Stimulated activated naive B cell treated with anti-CD40 and anti-IgM and Interleukin-4, amounts not matched to agents 10 μg/mL and 1 μg/mL and 100 μg/mL, for 72 hours (primary cell): ENCODE measurements at regions not wholly inside any gene's neighbourhood (a gene's known extent, or its start where the extent isn't known, plus 50 kb on each side); places are given as distances from the start of the nearest gene placed in this dataset.

ENCODE experiments used
- ATAC-seq, 2 donors: fragments of 150-1000 bp; cut with Tn5 transposase; replicated peaks; 2 replicates each; pipeline ENCODE4 v1.10.0; 2021; ENCODE audit warnings: moderate library complexity in 1 of 2
- DNase-seq: peaks from one replicate; pipeline ENCODE4 v3.0.0; 2021
- H3K27ac Mint-ChIP-seq: one replicate; pipeline ENCODE4 v1.8.0; 2022; ENCODE audit warnings: mild to moderate bottlenecking, mixed read lengths
- H3K27me3 Mint-ChIP-seq, 2 donors: one replicate each; pipeline ENCODE4 v1.8.0; 2022; ENCODE audit warnings: mixed read lengths in 2 of 2
- H3K36me3 Mint-ChIP-seq, 2 donors: one replicate each; pipeline ENCODE4 v1.8.0; 2022; ENCODE audit warnings: mixed read lengths in 2 of 2, mild to moderate bottlenecking in 1 of 2
- H3K4me1 Mint-ChIP-seq, 2 donors: one replicate each; pipeline ENCODE4 v1.8.0; 2022; ENCODE audit warnings: mixed read lengths in 2 of 2, mild to moderate bottlenecking in 1 of 2
- H3K4me3 Mint-ChIP-seq, 2 donors: one replicate each; pipeline ENCODE4 v1.8.0; 2022; ENCODE audit warnings: mild to moderate bottlenecking in 2 of 2, mixed read lengths in 2 of 2, moderate library complexity in 1 of 2
- H3K9me3 Mint-ChIP-seq, 2 donors: one replicate each; pipeline ENCODE4 v1.8.0; 2022; ENCODE audit warnings: mixed read lengths in 2 of 2, mild to moderate bottlenecking in 1 of 2

GRCh38 chr3:148420242-148420641 is 277.5 kb upstream of the AGTR1 start:
- ATAC-seq (no peak), DNase-seq (no peak)
- no peaks in the 10 kb centered on the region for H3K27me3 Mint-ChIP-seq
- no peaks in the 10 kb centered on the region for H3K36me3 Mint-ChIP-seq
- peaks cover 1 to 3% of the 10 kb centered on the region in 2 donors for H3K9me3 Mint-ChIP-seq
- no peak overlapping the region for H3K4me3 Mint-ChIP-seq
- H3K27ac Mint-ChIP-seq: no peak overlapping the region
- no peaks in the 10 kb centered on the region for H3K4me1 Mint-ChIP-seq

GRCh38 chr3:148428862-148429605 is 268.7 kb upstream of the AGTR1 start:
- DNase-seq (no peak), ATAC-seq (no peak)
- Mint-ChIP-seq H3K27me3 (no peaks in the 10 kb centered on the region), H3K27ac (no peak overlapping the region), H3K9me3 (peaks cover 2 to 4% of the 10 kb centered on the region in 2 donors), H3K4me1 (no peaks in the 10 kb centered on the region), H3K36me3 (no peaks in the 10 kb centered on the region), H3K4me3 (no peak overlapping the region)

- H3K4me1 Mint-ChIP-seq: no peaks in the 10 kb centered on the region
- H3K27me3 Mint-ChIP-seq: no peaks in the 10 kb centered on the region
- DNase-seq (no peak), ATAC-seq (no peak)
- no peaks in the 10 kb centered on the region for H3K36me3 Mint-ChIP-seq
- no peak overlapping the region for H3K27ac Mint-ChIP-seq
- no peak overlapping the region for H3K4me3 Mint-ChIP-seq
- H3K9me3 Mint-ChIP-seq: peaks cover 4% of the 10 kb centered on the region in 2 donors
These were observed 264.0 kb upstream of the AGTR1 start for GRCh38 chr3:148433665-148434064.

GRCh38 chr3:148435534-148435933 is 262.2 kb upstream of the AGTR1 start:
- no peak overlapping the region for H3K4me3 Mint-ChIP-seq
- no peaks in the 10 kb centered on the region for H3K27me3 Mint-ChIP-seq
- no peaks in the 10 kb centered on the region for H3K4me1 Mint-ChIP-seq
- H3K9me3 Mint-ChIP-seq: peaks cover 4% of the 10 kb centered on the region in 2 donors
- H3K36me3 Mint-ChIP-seq: no peaks in the 10 kb centered on the region
- no peak for DNase-seq
- no peak for ATAC-seq
- no peak overlapping the region for H3K27ac Mint-ChIP-seq

GRCh38 chr3:148439254-148439822 is 258.4 kb upstream of the AGTR1 start:
- Mint-ChIP-seq H3K27ac (no peak overlapping the region), H3K36me3 (no peaks in the 10 kb centered on the region), H3K27me3 (no peaks in the 10 kb centered on the region)

GRCh38 chr3:148441191-148441590 is 256.5 kb upstream of the AGTR1 start:
- Mint-ChIP-seq H3K27ac (no peak overlapping the region), H3K36me3 (no peaks in the 10 kb centered on the region), H3K9me3 (peaks cover 0 to 1% of the 10 kb centered on the region in 2 donors), H3K4me1 (no peaks in the 10 kb centered on the region), H3K4me3 (no peak overlapping the region), H3K27me3 (no peaks in the 10 kb centered on the region)
- ATAC-seq (no peak), DNase-seq (no peak)

More at GRCh38 chr3:148439254-148439822, 258.4 kb upstream of the AGTR1 start:
- DNase-seq: no peak
- Mint-ChIP-seq H3K9me3 (peaks cover 2 to 4% of the 10 kb centered on the region in 2 donors), H3K4me3 (no peak overlapping the region), H3K4me1 (no peaks in the 10 kb centered on the region)
- no peak for ATAC-seq

GRCh38 chr3:148450819-148451218 is 246.9 kb upstream of the AGTR1 start:
- Mint-ChIP-seq H3K27ac (no peak overlapping the region), H3K36me3 (no peaks in the 10 kb centered on the region), H3K9me3 (peaks cover 0 to 1% of the 10 kb centered on the region in 2 donors), H3K4me1 (no peaks in the 10 kb centered on the region), H3K4me3 (no peak overlapping the region), H3K27me3 (no peaks in the 10 kb centered on the region)
- peak in 1 of 2 donors; percentile 16 for ATAC-seq
- DNase-seq: no peak

GRCh38 chr3:148451969-148452368 is 245.7 kb upstream of the AGTR1 start:
- H3K27me3 Mint-ChIP-seq: no peaks in the 10 kb centered on the region
- H3K4me1 Mint-ChIP-seq: no peaks in the 10 kb centered on the region
- H3K27ac Mint-ChIP-seq: no peak overlapping the region
- H3K9me3 Mint-ChIP-seq: peaks cover 0 to 1% of the 10 kb centered on the region in 2 donors
- ATAC-seq (no peak), DNase-seq (no peak)
- no peaks in the 10 kb centered on the region for H3K36me3 Mint-ChIP-seq
- H3K4me3 Mint-ChIP-seq: no peak overlapping the region

GRCh38 chr3:148453781-148454191 is 243.9 kb upstream of the AGTR1 start:
- Mint-ChIP-seq H3K4me3 (no peak overlapping the region), H3K27ac (no peak overlapping the region), H3K27me3 (no peaks in the 10 kb centered on the region), H3K9me3 (peaks cover 0 to 1% of the 10 kb centered on the region in 2 donors), H3K36me3 (no peaks in the 10 kb centered on the region), H3K4me1 (no peaks in the 10 kb centered on the region)
- no peak for ATAC-seq
- no peak for DNase-seq

GRCh38 chr3:148455098-148455497 is 242.6 kb upstream of the AGTR1 start:
- Mint-ChIP-seq H3K27me3 (no peaks in the 10 kb centered on the region), H3K9me3 (peaks cover 0 to 1% of the 10 kb centered on the region in 2 donors), H3K27ac (no peak overlapping the region), H3K4me1 (no peaks in the 10 kb centered on the region), H3K36me3 (no peaks in the 10 kb centered on the region), H3K4me3 (no peak overlapping the region)
- DNase-seq (no peak), ATAC-seq (no peak)

GRCh38 chr3:148457886-148458285 is 239.8 kb upstream of the AGTR1 start:
- no peaks in the 10 kb centered on the region for H3K36me3 Mint-ChIP-seq
- DNase-seq (no peak), ATAC-seq (no peak)
- H3K9me3 Mint-ChIP-seq: no peaks in the 10 kb centered on the region
- no peak overlapping the region for H3K4me3 Mint-ChIP-seq
- H3K27me3 Mint-ChIP-seq: no peaks in the 10 kb centered on the region
- no peaks in the 10 kb centered on the region for H3K4me1 Mint-ChIP-seq
- no peak overlapping the region for H3K27ac Mint-ChIP-seq

- Mint-ChIP-seq H3K27ac (no peak overlapping the region), H3K9me3 (no peaks in the 10 kb centered on the region), H3K36me3 (no peaks in the 10 kb centered on the region), H3K27me3 (no peaks in the 10 kb centered on the region), H3K4me3 (no peak overlapping the region), H3K4me1 (no peaks in the 10 kb centered on the region)
- DNase-seq (no peak), ATAC-seq (no peak)
These were observed 237.7 kb upstream of the AGTR1 start for GRCh38 chr3:148459931-148460513.

- Mint-ChIP-seq H3K27ac (no peak overlapping the region), H3K27me3 (no peaks in the 10 kb centered on the region), H3K4me3 (no peak overlapping the region), H3K9me3 (no peaks in the 10 kb centered on the region), H3K4me1 (no peaks in the 10 kb centered on the region), H3K36me3 (no peaks in the 10 kb centered on the region)
- DNase-seq (no peak), ATAC-seq (no peak)
These were observed 237.0 kb upstream of the AGTR1 start for GRCh38 chr3:148460686-148461085.

GRCh38 chr3:148464246-148464645 is 233.5 kb upstream of the AGTR1 start:
- Mint-ChIP-seq H3K9me3 (no peaks in the 10 kb centered on the region), H3K4me3 (no peak overlapping the region), H3K27me3 (no peaks in the 10 kb centered on the region), H3K36me3 (no peaks in the 10 kb centered on the region), H3K4me1 (no peaks in the 10 kb centered on the region), H3K27ac (no peak overlapping the region)
- DNase-seq (no peak), ATAC-seq (no peak)

- ATAC-seq (no peak), DNase-seq (no peak)
- Mint-ChIP-seq H3K27me3 (no peaks in the 10 kb centered on the region), H3K9me3 (no peaks in the 10 kb centered on the region), H3K4me1 (no peaks in the 10 kb centered on the region), H3K27ac (no peak overlapping the region), H3K36me3 (no peaks in the 10 kb centered on the region), H3K4me3 (no peak overlapping the region)
These were observed 231.6 kb upstream of the AGTR1 start for GRCh38 chr3:148466143-148466542.
